Spleen (tissue), 7 donors: ENCODE measurements at regions not wholly inside any gene's neighbourhood (a gene's known extent, or its start where the extent isn't known, plus 50 kb on each side); places are given as distances from the start of the nearest gene placed in this dataset.

Experiments
- CTCF ChIP-seq, 11 experiments: fragments of 200-600 bp in 7 of 11; fragments of 450-650 bp in 4 of 11; sonication (generic) in 4 of 11; IDR thresholded peaks in 8 of 11; conservative IDR thresholded peaks in 3 of 11; 1 replicate in 7 of 11; 2 replicates in 4 of 11; pipeline versions ENCODE4 v1.4.0 to v1.8.0; 2016 to 2021; ENCODE audit warnings: antibody characterized with exemption in 11 of 11, inconsistent platforms in 4 of 11, mild to moderate bottlenecking in 1 of 11
- POLR2A ChIP-seq, 3 donors: fragments of 450-650 bp; IDR thresholded peaks; one replicate each; pipeline ENCODE4 v1.5.1; 2017; ENCODE audit warnings: antibody characterized with exemption in 3 of 3, mild to moderate bottlenecking in 1 of 3
- POLR2AphosphoS5 ChIP-seq, 3 donors: sonication (generic); formaldehyde crosslinking; IDR thresholded peaks; one replicate each; pipeline ENCODE4 v1.5.1; 2017; ENCODE audit warnings: antibody characterized with exemption in 3 of 3
- donor health status: DM: no; HTN: no; CAD: no; lungs with moderate emphysema.
- donor health status: DM: no; HTN: no; CAD: no.
- donor health status: DM: no; HTN: no; CAD: no.

- TF ChIP-seq POLR2AphosphoS5 (IDR thresholded peaks at IDR 0.05) (no peak), POLR2A (IDR thresholded peaks at IDR 0.05) (no peak), CTCF (IDR thresholded peaks at IDR 0.05 in 8 of 11, conservative IDR thresholded peaks at IDR 0.05 in 3 of 11) (no peak)
Observed at GRCh38 chr20:11044561-11044960, 370.8 kb upstream of the JAG1 start.
